HEK293 (cell line): ENCODE measurements at regions not wholly inside any gene's neighbourhood (a gene's known extent, or its start where the extent isn't known, plus 50 kb on each side); places are given as distances from the start of the nearest gene placed in this dataset.
A peak's percentile ranks its signal among the peaks of the same experiment; 100 is the strongest.

Source experiments
- ZNF335 ChIP-seq: fragments of 450-650 bp; formaldehyde crosslinking; conservative IDR thresholded peaks from 2 replicates; pipeline ENCODE4 v1.5.1; 2016; ENCODE audit warnings: missing biosample characterization, missing genetic modification characterization
- ZNF747 ChIP-seq: fragments of 450-650 bp; formaldehyde crosslinking; IDR thresholded peaks from 2 replicates; pipeline ENCODE4 v1.5.1; 2016; ENCODE audit warnings: missing biosample characterization, missing genetic modification characterization
- ZNF777 ChIP-seq: fragments of 450-650 bp; formaldehyde crosslinking; IDR thresholded peaks from 2 replicates; pipeline ENCODE4 v1.5.1; 2017; ENCODE audit warnings: missing biosample characterization, missing genetic modification characterization, borderline replicate concordance
- TF ChIP-seq, protein P1 (sequence below): fragments of 450-650 bp; formaldehyde crosslinking; IDR thresholded peaks from 2 replicates; pipeline ENCODE4 v1.5.1; 2016; ENCODE audit warnings: missing biosample characterization, missing genetic modification characterization
- TF ChIP-seq, protein P2 (sequence below): fragments of 450-650 bp; formaldehyde crosslinking; IDR thresholded peaks from 2 replicates; pipeline ENCODE4 v1.5.1; 2016; ENCODE audit warnings: missing biosample characterization, missing genetic modification characterization
- TF ChIP-seq, protein P3 (sequence below): fragments of 450-650 bp; formaldehyde crosslinking; IDR thresholded peaks from 2 replicates; pipeline ENCODE4 v1.5.1; 2016; ENCODE audit warnings: missing biosample characterization, missing genetic modification characterization

DNA sequence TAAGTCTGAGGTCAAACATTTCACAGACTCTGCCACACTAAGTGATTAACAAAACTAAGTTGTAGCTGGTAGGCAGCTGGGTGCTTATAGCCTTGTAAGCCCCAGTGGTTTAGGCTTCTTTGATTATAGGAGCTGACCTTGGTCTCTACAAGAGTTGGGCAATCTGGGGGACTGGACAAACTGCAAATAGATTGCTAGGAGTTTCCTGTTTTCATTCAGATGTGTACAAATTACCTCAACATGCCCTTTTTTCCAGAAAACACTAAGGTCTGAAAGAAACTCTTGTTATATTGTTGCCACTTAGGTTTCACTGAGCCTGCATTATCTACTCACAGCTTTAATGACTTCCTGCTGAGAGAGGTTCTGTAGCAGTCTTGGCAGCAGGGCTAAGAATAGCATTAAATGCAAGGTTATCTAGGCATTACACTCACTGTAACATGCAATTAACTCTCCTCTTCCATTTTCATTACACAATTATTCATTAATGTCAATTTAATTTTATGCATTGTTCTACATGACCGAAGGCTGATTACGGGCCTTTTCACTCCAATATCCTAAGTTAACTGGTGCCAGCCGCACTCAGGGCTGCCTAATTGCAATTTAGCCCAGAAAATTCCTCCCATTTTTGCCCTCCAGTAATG lies 314.0 kb downstream of the LMO4 start:
- TF ChIP-seq ZNF747 (tag by site-specific recombination) (no peak), ZNF335 (tag by site-specific recombination) (no peak), ZNF777 (no peak)
- TF ChIP-seq, protein P1, sequence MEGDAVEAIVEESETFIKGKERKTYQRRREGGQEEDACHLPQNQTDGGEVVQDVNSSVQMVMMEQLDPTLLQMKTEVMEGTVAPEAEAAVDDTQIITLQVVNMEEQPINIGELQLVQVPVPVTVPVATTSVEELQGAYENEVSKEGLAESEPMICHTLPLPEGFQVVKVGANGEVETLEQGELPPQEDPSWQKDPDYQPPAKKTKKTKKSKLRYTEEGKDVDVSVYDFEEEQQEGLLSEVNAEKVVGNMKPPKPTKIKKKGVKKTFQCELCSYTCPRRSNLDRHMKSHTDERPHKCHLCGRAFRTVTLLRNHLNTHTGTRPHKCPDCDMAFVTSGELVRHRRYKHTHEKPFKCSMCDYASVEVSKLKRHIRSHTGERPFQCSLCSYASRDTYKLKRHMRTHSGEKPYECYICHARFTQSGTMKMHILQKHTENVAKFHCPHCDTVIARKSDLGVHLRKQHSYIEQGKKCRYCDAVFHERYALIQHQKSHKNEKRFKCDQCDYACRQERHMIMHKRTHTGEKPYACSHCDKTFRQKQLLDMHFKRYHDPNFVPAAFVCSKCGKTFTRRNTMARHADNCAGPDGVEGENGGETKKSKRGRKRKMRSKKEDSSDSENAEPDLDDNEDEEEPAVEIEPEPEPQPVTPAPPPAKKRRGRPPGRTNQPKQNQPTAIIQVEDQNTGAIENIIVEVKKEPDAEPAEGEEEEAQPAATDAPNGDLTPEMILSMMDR (tag by site-specific recombination), result no peak
- TF ChIP-seq, protein P2, sequence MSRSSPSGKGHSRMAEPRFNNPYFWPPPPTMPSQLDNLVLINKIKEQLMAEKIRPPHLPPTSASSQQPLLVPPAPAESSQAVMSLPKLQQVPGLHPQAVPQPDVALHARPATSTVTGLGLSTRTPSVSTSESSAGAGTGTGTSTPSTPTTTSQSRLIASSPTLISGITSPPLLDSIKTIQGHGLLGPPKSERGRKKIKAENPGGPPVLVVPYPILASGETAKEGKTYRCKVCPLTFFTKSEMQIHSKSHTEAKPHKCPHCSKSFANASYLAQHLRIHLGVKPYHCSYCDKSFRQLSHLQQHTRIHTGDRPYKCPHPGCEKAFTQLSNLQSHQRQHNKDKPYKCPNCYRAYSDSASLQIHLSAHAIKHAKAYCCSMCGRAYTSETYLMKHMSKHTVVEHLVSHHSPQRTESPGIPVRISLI (tag by site-specific recombination), result no peak
- TF ChIP-seq, protein P3, sequence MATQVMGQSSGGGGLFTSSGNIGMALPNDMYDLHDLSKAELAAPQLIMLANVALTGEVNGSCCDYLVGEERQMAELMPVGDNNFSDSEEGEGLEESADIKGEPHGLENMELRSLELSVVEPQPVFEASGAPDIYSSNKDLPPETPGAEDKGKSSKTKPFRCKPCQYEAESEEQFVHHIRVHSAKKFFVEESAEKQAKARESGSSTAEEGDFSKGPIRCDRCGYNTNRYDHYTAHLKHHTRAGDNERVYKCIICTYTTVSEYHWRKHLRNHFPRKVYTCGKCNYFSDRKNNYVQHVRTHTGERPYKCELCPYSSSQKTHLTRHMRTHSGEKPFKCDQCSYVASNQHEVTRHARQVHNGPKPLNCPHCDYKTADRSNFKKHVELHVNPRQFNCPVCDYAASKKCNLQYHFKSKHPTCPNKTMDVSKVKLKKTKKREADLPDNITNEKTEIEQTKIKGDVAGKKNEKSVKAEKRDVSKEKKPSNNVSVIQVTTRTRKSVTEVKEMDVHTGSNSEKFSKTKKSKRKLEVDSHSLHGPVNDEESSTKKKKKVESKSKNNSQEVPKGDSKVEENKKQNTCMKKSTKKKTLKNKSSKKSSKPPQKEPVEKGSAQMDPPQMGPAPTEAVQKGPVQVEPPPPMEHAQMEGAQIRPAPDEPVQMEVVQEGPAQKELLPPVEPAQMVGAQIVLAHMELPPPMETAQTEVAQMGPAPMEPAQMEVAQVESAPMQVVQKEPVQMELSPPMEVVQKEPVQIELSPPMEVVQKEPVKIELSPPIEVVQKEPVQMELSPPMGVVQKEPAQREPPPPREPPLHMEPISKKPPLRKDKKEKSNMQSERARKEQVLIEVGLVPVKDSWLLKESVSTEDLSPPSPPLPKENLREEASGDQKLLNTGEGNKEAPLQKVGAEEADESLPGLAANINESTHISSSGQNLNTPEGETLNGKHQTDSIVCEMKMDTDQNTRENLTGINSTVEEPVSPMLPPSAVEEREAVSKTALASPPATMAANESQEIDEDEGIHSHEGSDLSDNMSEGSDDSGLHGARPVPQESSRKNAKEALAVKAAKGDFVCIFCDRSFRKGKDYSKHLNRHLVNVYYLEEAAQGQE (tag by site-specific recombination), result peak; percentile 60; the same call in 1 of the 2 replicates
